RWPE2 (cell line): ENCODE measurements at regions not wholly inside any gene's neighbourhood (a gene's known extent, or its start where the extent isn't known, plus 50 kb on each side); places are given as distances from the start of the nearest gene placed in this dataset.

ENCODE experiments used
- ATAC-seq: fragments of 200-7000 bp; cut with Tn5 transposase; 3 replicates; pipeline ENCODE4 v1.9.1; 2021; ENCODE audit warnings: low read depth
- DNase-seq: peaks from one replicate; pipeline ENCODE4 v3.0.0-alpha.2; 2020; ENCODE audit warnings: low spot score
- H3K27ac ChIP-seq: fragments of 450-650 bp; 2 replicates; pipeline ENCODE4 v1.5.1; 2017; ENCODE audit warnings: mild to moderate bottlenecking; ENCODE audit not compliant: poor library complexity, severe bottlenecking
- H3K27me3 ChIP-seq: fragments of 250-450 bp; sonication (Bioruptor Pico); 2 replicates; pipeline ENCODE4 v1.5.1; 2021; ENCODE audit warnings: mild to moderate bottlenecking, moderate library complexity; ENCODE audit not compliant: insufficient read depth, poor library complexity, severe bottlenecking
- H3K36me3 ChIP-seq: fragments of 250-450 bp; sonication (Bioruptor Pico); 2 replicates; pipeline ENCODE4 v1.5.1; 2020; ENCODE audit warnings: low read depth, mild to moderate bottlenecking, moderate library complexity
- H3K4me1 ChIP-seq: fragments of 250-450 bp; sonication (Bioruptor Pico); 2 replicates; pipeline ENCODE4 v1.5.1; 2021; ENCODE audit warnings: mild to moderate bottlenecking, moderate library complexity; ENCODE audit not compliant: insufficient read depth, poor library complexity, severe bottlenecking
- H3K4me3 ChIP-seq: fragments of 250-450 bp; sonication (Bioruptor Pico); 2 replicates; pipeline ENCODE4 v1.5.1; 2021; ENCODE audit warnings: mild to moderate bottlenecking, moderate library complexity; ENCODE audit not compliant: severe bottlenecking
- H3K9me3 ChIP-seq: fragments of 250-450 bp; sonication (Bioruptor Pico); 2 replicates; pipeline ENCODE4 v1.5.1; 2021; ENCODE audit warnings: mild to moderate bottlenecking, moderate library complexity; ENCODE audit not compliant: severe bottlenecking
- TF ChIP-seq, protein P1 (sequence below): fragments of 450-650 bp; IDR thresholded peaks from one replicate; pipeline ENCODE4 v1.5.1; 2017; ENCODE audit warnings: mild to moderate bottlenecking, moderate library complexity; ENCODE audit not compliant: poor library complexity, severe bottlenecking

DNA sequence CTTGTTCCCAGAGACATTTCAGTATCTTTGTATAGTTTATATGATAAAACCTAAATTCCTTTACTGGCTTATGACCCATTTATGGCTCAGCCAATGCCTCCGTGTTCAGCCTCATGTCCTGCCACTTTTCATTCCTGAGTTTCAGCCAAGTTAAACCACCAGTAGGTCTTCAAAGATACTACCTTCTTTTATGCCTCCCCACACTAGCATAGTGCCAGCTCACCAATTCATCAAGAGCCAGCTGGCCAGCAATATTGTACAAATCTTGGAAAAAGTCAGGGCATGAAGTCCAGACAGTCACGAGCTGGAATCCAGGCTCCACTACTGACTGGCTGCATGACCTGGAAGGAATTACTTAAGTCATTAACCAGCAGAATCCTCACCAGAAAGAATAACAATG lies 446.0 kb downstream of the GPATCH2 start:
- Histone ChIP-seq H3K27ac (no peak overlapping the region), H3K4me3 (no peak overlapping the region), H3K36me3 (no peaks in the 10 kb centered on the region), H3K27me3 (no peaks in the 10 kb centered on the region), H3K4me1 (no peaks in the 10 kb centered on the region), H3K9me3 (no peaks in the 10 kb centered on the region)
- TF ChIP-seq, protein P1, sequence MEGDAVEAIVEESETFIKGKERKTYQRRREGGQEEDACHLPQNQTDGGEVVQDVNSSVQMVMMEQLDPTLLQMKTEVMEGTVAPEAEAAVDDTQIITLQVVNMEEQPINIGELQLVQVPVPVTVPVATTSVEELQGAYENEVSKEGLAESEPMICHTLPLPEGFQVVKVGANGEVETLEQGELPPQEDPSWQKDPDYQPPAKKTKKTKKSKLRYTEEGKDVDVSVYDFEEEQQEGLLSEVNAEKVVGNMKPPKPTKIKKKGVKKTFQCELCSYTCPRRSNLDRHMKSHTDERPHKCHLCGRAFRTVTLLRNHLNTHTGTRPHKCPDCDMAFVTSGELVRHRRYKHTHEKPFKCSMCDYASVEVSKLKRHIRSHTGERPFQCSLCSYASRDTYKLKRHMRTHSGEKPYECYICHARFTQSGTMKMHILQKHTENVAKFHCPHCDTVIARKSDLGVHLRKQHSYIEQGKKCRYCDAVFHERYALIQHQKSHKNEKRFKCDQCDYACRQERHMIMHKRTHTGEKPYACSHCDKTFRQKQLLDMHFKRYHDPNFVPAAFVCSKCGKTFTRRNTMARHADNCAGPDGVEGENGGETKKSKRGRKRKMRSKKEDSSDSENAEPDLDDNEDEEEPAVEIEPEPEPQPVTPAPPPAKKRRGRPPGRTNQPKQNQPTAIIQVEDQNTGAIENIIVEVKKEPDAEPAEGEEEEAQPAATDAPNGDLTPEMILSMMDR = no peak
- DNase-seq = no peak
- no peak for ATAC-seq

- H3K27me3 ChIP-seq = no peaks in the 10 kb centered on the region
- no peak overlapping the region for H3K27ac ChIP-seq
- DNase-seq = no peak
- H3K4me3 ChIP-seq = no peak overlapping the region
- TF ChIP-seq, protein P1 = no peak
- no peaks in the 10 kb centered on the region for H3K36me3 ChIP-seq
- H3K9me3 ChIP-seq = no peaks in the 10 kb centered on the region
- no peaks in the 10 kb centered on the region for H3K4me1 ChIP-seq
- ATAC-seq = no peak
Observed at GRCh38 chr1:217182992-217183391, 447.9 kb downstream of the GPATCH2 start.

- ATAC-seq (no peak), DNase-seq (no peak)
- Histone ChIP-seq H3K4me1 (no peaks in the 10 kb centered on the region), H3K27ac (no peak overlapping the region), H3K4me3 (no peak overlapping the region), H3K27me3 (no peaks in the 10 kb centered on the region), H3K36me3 (no peaks in the 10 kb centered on the region), H3K9me3 (no peaks in the 10 kb centered on the region)
- TF ChIP-seq, protein P1 = no peak
Observed at GRCh38 chr1:217181756-217182155, 449.1 kb downstream of the GPATCH2 start.

DNA sequence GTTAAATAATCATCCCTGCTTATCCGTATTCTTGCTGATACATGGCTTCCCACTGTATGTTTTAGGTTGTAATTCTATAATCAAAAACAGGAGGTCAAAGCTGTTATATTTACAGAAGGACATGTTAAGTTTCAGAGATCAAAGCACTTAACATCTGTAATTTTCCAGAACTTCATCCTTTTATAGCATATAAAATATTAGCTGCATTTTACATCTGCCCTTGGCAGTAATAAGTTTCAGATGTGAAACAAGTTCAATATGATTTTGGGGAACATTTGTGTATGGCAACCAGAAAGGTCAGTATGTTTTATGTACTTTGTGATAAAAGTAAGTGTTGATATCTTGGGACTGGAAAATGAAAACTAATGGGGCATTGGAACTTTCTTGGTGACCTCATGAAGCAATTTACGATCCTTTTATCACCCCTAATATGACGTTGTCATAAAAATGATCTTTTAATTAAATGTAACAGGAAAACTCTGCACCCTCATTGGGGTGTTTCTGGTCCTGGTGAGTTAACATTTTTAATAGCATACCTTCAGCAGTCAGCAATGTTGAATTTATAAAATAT lies 449.6 kb downstream of the GPATCH2 start:
- H3K27ac ChIP-seq = no peak overlapping the region
- H3K4me3 ChIP-seq = no peak overlapping the region
- H3K4me1 ChIP-seq = no peaks in the 10 kb centered on the region
- H3K27me3 ChIP-seq = no peaks in the 10 kb centered on the region
- TF ChIP-seq, protein P1 = no peak
- H3K36me3 ChIP-seq = no peaks in the 10 kb centered on the region
- no peaks in the 10 kb centered on the region for H3K9me3 ChIP-seq
- DNase-seq (no peak), ATAC-seq (no peak)

DNA sequence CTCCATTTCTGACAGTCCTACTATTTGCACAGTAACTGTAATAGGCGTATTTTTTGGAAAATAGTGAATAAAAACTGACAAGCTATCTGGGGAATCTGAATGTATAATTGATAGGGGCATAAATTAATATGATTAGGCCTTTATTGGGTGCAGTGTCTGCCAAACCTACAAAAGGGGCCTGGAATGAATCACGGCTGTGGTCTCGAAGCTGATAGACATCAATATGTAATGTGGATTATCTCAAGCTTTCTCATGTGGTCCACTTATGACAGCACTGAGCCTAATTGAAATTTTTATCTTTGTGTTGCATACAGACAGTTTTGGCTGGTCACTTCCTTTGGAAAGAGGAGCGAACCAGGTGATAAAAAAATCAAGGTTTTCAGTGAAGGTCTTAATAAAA lies 450.4 kb downstream of the GPATCH2 start:
- ATAC-seq (no peak), DNase-seq (no peak)
- no peak overlapping the region for H3K4me3 ChIP-seq
- no peaks in the 10 kb centered on the region for H3K27me3 ChIP-seq
- H3K9me3 ChIP-seq = no peaks in the 10 kb centered on the region
- H3K4me1 ChIP-seq = no peaks in the 10 kb centered on the region
- H3K27ac ChIP-seq = no peak overlapping the region
- H3K36me3 ChIP-seq = no peaks in the 10 kb centered on the region
- TF ChIP-seq, protein P1 = no peak
